NCI-H1105 treated with DMSO at 0.1 percent for 48 hours (cell line): ENCODE measurements at regions not wholly inside any gene's neighbourhood (a gene's known extent, or its start where the extent isn't known, plus 50 kb on each side); places are given as distances from the start of the nearest gene placed in this dataset.
"Not testable (repeated sequence)": the region's sequence is repeated elsewhere in the genome, so short reads cannot be mapped to it uniquely, and the experiment has no call there.

Source experiments
- DNase-seq: peaks from one replicate; lab custom pipeline; 2025; lab: John Stamatoyannopoulos, UW

- DNase-seq: no peak
Observed at GRCh38 chr6:44036699-44037101, 90.6 kb downstream of the MRPL14 start.

DNA sequence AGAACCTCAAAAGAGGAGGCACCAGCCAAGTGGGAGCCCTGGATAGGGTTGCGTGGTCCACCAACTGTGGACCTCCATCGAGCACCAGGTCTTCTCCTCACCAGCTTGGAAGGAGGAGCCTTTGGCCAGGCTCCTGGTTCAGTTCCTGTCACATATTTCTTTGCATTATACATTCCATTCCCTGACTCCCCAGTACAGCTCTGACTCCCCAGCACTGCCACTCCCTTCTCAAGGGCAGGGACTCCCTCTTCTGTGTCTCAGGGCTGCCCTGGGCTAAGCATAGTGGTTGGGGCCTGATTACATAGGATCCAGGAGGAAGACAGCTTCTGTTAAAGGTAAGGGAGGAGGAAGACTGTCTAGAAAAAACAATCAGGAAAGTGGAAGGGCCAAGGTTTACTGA is 91.1 kb downstream of the MRPL14 start:
- no peak for DNase-seq

- no peak for DNase-seq
Observed at GRCh38 chr6:44035621-44036020, 91.6 kb downstream of the MRPL14 start.

GRCh38 chr6:44034931-44035345 is 92.3 kb downstream of the MRPL14 start:
- DNase-seq: no peak

GRCh38 chr6:44034391-44034861 is 92.8 kb downstream of the MRPL14 start:
- no peak for DNase-seq

DNA sequence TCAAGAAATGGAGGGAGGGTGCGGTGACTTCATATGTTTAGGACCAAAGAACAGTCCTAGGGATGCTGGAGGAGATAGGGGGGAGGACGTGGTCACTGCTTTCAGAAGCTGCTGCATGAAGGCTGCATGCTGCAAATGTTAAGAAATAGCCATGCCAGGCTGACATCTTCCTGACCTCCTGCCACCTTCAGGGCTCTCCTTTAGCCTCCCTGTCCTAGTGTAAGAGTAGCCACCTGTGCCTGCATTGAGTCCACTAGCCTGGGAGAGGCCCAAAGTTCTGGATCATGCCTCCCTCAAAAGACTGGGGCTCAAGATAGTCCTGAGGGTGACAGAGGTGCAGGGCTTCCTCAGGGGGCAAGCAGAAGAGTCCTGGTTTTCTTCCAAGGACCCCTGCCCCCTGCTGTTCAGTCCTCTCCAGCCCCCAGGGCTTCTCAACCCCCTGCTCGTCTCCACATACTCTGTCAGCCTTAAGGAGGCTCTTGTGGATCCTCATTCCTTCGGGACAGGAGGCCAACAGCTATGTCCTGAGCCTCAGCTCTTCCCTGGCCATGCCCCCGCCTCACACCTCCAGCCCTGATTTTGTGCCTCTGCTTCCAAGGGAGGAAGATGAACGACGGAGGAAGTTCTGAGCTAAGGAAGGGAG is 96.3 kb downstream of the MRPL14 start:
- DNase-seq: no peak

DNA sequence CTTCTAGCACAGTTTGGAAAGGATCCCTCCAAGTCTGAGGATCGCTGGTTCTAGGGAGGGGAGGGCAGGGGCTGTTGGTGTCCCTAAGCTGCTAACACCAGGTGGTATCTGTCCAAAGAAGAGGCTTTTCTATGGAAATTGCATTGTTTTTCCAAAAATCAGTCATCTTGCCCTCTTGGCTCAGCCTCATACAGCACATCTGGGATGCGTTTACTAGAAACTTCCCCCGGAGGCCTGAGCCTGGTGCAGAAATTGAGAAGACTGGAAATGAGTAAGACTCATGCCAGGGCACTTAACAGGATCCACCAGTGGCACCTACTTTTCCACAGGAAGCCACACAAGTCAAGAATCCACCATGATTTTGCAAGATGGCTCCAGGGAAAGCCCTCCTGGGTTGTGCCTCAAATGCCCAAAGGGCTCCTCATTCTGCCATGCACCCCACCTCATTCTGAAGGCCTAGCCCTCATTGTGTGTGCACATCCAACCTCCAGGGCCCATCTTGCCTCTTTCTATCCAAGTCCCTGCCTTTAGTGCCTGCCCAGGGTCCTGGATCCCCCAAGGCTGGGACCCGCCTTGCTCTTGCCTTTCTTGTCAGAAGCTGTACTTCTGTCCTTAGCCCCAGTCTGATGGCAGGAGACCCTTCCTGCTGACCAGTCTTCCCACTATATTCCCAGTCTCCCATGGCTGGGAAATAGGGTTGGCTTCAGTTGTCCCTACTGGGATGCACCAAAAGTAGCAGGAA is 97.6 kb downstream of the MRPL14 start:
- DNase-seq: no peak

DNA sequence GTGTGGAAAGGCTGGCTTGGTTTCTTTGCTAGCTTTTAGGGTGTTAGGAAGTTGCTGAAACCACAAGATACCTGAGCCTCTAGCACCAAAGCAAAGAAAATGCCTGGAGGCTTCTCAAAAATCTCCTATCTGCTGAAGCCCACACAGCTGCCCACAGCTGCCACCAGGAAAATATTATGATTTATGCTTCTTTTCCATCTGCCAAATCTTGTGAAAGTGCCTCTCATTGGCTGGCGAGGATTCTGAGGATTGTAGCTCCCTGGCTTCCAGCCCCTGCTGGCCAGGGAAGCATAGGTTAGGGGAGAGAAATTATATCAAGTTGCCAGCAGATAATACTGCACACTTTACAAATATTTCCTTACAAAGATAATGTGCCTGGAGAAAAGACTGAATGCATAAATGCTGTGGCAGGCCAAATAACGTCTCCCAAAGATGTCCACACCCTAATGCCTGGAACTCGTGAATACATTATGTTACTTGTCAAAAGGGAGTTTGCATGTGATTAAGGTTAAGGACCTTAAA is 98.4 kb downstream of the MRPL14 start:
- peak; percentile 13 for DNase-seq

GRCh38 chr6:44025226-44025625 is 102.0 kb downstream of the MRPL14 start:
- no peak for DNase-seq

GRCh38 chr6:44024574-44025219 is 102.6 kb downstream of the MRPL14 start:
- DNase-seq: no peak

GRCh38 chr6:44023586-44024454 is 103.4 kb downstream of the MRPL14 start:
- no peak for DNase-seq

- no peak for DNase-seq
Observed at GRCh38 chr6:44022671-44023352, 104.4 kb downstream of the MRPL14 start.

DNA sequence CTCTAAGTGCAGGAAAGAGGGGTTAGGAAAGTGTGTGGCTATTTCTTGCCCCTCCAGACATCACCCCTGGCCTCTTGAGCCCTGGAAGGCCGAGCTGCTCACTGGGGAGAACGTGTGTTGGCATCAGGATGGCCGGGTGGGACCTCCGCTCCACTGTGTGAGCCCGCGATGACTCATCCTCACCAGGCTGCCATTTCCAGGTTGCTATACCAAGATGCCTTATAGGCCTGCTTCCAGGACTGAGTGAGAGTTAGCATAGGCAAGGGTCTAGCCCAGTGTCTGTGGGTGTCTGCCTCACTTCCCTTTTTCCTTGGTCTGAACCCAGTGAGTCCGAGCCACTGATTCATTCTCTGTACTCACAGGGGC is 105.0 kb downstream of the MRPL14 start:
- DNase-seq: no peak

DNA sequence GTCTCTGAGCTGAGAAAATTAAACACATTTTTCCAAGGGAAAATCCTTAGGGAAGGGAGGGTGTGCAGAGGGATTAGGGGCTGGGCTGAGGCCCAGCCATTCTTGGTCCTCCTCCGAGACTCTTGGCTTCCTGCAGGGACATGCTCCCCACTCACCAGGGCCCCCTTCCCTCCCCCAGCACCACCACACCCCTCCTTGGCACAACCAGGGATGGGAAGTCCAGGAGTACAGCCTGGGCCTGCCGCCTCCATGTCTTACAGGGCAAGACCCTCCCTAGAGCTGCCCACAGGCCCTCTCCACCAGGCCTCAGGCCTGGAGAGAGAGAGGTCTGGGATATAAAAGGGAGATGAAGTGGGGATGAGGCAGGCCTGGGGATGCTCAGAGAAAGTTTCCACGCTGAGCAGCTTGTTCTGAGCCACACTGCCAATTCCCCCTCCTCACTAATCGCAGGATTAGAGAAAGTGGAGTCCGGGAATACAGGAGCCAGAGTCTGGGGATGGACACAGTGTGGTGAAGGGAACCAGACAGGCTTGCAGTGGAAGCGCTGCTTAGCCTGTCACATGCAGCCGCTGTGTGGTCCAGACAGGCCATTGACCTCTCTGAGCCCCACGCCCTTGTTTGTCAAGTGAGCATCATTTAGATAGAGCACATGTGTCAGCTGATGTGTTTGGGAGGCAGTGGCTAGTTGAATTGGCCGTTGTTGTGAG is 105.5 kb downstream of the MRPL14 start:
- DNase-seq: no peak

DNA sequence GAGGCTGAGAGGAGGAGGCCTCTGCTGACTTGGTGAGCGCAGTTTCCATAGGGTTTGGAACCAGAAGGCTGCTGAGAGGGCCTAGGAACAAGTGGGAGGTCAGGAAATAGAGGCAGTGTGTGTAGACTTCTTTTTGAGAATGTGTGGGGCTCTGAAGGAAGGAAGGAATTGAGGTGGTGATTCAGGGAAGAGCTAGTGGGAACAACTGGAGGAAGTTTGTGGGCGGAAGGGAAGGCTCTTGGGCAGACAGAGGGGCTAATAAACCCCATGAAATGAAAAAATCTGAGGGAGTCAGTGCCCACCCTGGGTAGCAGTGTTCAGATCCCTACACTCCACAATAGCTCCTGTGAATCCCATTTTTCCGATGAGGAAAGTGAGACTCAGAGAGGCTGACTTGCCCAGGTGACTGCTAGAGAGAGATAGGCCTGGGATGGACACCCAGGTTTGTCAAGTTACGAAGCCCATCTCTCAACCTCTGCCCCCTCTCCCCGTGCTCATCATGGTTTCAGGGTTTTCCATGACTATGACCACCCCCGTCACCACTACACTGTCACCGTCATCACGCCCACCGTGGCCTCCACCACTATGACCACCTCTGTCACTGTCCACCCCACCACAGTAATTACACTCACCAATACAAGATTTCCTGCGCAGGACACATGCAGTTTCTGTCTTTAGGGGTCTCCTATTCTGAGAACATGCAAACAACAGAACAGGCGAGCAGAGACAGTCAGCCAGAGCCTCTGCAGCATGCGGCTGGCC is 106.4 kb downstream of the MRPL14 start:
- no peak for DNase-seq

- no peak for DNase-seq
Observed at GRCh38 chr6:44020148-44020547, 107.1 kb downstream of the MRPL14 start.

GRCh38 chr6:44017307-44017706 is 109.9 kb downstream of the MRPL14 start:
- DNase-seq: not testable (repeated sequence)

- no peak for DNase-seq
Observed at GRCh38 chr6:44016131-44016870, 111.0 kb downstream of the MRPL14 start.

- DNase-seq: no peak
Observed at GRCh38 chr6:44012078-44012493, 115.2 kb downstream of the MRPL14 start.
